IPS-15b (cell line): ENCODE measurements at regions not wholly inside any gene's neighbourhood (a gene's known extent, or its start where the extent isn't known, plus 50 kb on each side); places are given as distances from the start of the nearest gene placed in this dataset.

Source experiments
- H3K27me3 ChIP-seq: one replicate; pipeline ENCODE4 v1.6.1; 2013; ENCODE audit warnings: low read length; ENCODE audit not compliant: control insufficient read depth, insufficient read depth
- H3K36me3 ChIP-seq: one replicate; pipeline ENCODE4 v1.6.1; 2013; ENCODE audit warnings: low read length; ENCODE audit not compliant: control insufficient read depth, insufficient read depth
- H3K4me1 ChIP-seq: one replicate; pipeline ENCODE4 v1.6.1; 2013; ENCODE audit warnings: mild to moderate bottlenecking, low read length; ENCODE audit not compliant: control insufficient read depth, insufficient read depth
- H3K4me3 ChIP-seq: one replicate; pipeline ENCODE4 v1.5.1; 2013; ENCODE audit warnings: low read depth, low read length
- H3K9ac ChIP-seq: one replicate; pipeline ENCODE4 v1.6.1; 2013; ENCODE audit warnings: low read depth, mild to moderate bottlenecking, low read length
- H3K9me3 ChIP-seq: one replicate; pipeline ENCODE4 v1.6.1; 2013; ENCODE audit warnings: mild to moderate bottlenecking, low read length; ENCODE audit not compliant: control insufficient read depth, insufficient read depth

- no peaks in the 10 kb centered on the region for H3K4me1 ChIP-seq
Observed at GRCh38 chr11:95717314-95717713, 72.3 kb downstream of the FAM76B start.

GRCh38 chr11:95716266-95716665 is 73.3 kb downstream of the FAM76B start:
- Histone ChIP-seq H3K4me3 (no peak overlapping the region), H3K9ac (no peak overlapping the region), H3K9me3 (no peaks in the 10 kb centered on the region), H3K4me1 (no peaks in the 10 kb centered on the region), H3K27me3 (no peaks in the 10 kb centered on the region), H3K36me3 (no peaks in the 10 kb centered on the region)

More at GRCh38 chr11:95717314-95717713, 72.3 kb downstream of the FAM76B start:
- Histone ChIP-seq H3K36me3 (no peaks in the 10 kb centered on the region), H3K4me3 (no peak overlapping the region), H3K27me3 (no peaks in the 10 kb centered on the region), H3K9ac (no peak overlapping the region), H3K9me3 (no peaks in the 10 kb centered on the region)

DNA sequence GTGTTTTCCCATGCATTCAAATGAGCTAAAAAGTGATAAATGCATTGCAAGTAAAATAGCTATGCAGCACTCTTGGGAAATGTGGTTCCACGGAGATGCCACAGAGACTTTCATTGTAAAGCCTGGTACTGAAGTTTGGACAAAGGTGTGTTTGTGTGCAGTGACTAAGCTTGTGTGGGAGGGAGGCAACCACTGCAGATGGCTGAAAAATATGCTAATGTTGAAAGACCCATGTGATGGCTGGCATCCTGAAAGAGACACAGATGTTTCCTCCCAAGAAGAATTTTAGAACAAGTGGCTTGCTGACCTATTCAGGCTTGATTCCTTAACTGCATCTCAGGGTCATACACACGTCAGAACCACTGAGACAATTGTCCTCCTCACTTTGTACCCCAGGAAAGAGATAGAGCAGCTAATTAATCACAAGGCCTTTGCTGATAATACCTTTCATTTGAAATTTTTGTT is 73.8 kb downstream of the FAM76B start:
- H3K36me3 ChIP-seq = no peaks in the 10 kb centered on the region
- no peaks in the 10 kb centered on the region for H3K4me1 ChIP-seq
- no peaks in the 10 kb centered on the region for H3K9me3 ChIP-seq
- no peaks in the 10 kb centered on the region for H3K27me3 ChIP-seq
- no peak overlapping the region for H3K9ac ChIP-seq
- H3K4me3 ChIP-seq = no peak overlapping the region

DNA sequence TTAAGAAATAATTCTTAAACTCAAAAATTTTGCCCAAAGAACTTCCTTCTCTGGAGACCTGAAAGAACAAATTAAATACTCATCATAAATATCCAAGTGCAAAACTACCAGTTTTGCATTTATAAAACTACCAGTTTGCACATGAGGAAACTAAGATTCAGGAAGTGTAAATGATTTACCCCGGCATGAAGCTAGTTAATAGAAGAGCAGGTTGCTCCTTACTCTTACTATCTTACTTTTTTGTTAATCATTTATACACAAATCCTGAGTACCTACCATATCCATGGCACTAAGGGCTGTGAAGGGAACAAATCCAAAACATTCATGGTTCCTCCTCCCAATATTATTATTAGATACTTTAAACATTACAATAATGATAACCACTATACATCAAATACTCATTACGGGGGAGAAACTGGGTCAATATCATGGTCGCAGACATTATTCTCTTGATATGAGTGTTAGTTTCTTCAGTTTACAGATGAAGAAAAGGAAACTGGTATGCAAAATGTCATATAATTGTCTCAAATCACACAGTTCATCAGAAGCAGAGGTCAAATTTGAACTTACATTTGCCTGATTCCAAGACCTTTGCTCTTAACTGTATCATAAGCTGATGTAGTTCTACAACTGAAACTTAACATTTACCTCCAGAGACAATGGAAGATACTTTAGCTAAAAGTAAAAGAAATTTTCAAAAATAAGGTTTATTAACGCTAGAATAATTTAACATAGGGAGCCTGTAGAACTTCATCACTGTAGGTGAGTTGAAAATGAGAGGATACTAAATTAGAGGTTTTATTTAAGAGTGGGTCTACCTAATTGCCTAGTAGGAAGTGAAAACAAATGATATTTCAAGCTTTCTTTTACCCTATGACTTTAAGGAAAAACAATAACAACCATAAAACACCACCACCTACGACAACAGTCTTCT is 74.5 kb downstream of the FAM76B start:
- no peaks in the 10 kb centered on the region for H3K27me3 ChIP-seq
- no peak overlapping the region for H3K9ac ChIP-seq
- no peaks in the 10 kb centered on the region for H3K36me3 ChIP-seq
- H3K4me1 ChIP-seq = no peaks in the 10 kb centered on the region
- no peaks in the 10 kb centered on the region for H3K9me3 ChIP-seq
- H3K4me3 ChIP-seq = no peak overlapping the region

GRCh38 chr11:95713428-95713827 is 76.2 kb downstream of the FAM76B start:
- H3K36me3 ChIP-seq = no peaks in the 10 kb centered on the region

DNA sequence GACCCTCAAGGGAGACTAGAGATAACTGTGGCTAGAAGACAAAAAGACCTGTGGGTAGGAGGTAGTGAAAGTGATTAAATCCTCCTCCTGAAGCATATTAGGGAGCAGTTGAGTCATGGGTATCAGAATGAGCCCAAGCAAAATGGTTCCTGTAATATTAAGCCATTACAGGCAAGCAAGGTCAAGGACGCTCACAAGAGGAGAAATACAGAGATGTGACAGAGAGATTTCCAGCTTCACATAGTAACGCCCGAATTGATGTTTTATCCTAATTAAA is 77.7 kb downstream of the FAM76B start:
- no peaks in the 10 kb centered on the region for H3K36me3 ChIP-seq
- no peaks in the 10 kb centered on the region for H3K4me1 ChIP-seq
- H3K27me3 ChIP-seq = no peaks in the 10 kb centered on the region
- no peaks in the 10 kb centered on the region for H3K9me3 ChIP-seq
- no peak overlapping the region for H3K9ac ChIP-seq
- no peak overlapping the region for H3K4me3 ChIP-seq

More at GRCh38 chr11:95713428-95713827, 76.2 kb downstream of the FAM76B start:
- Histone ChIP-seq H3K4me3 (no peak overlapping the region), H3K4me1 (no peaks in the 10 kb centered on the region), H3K27me3 (no peaks in the 10 kb centered on the region), H3K9ac (no peak overlapping the region), H3K9me3 (no peaks in the 10 kb centered on the region)

DNA sequence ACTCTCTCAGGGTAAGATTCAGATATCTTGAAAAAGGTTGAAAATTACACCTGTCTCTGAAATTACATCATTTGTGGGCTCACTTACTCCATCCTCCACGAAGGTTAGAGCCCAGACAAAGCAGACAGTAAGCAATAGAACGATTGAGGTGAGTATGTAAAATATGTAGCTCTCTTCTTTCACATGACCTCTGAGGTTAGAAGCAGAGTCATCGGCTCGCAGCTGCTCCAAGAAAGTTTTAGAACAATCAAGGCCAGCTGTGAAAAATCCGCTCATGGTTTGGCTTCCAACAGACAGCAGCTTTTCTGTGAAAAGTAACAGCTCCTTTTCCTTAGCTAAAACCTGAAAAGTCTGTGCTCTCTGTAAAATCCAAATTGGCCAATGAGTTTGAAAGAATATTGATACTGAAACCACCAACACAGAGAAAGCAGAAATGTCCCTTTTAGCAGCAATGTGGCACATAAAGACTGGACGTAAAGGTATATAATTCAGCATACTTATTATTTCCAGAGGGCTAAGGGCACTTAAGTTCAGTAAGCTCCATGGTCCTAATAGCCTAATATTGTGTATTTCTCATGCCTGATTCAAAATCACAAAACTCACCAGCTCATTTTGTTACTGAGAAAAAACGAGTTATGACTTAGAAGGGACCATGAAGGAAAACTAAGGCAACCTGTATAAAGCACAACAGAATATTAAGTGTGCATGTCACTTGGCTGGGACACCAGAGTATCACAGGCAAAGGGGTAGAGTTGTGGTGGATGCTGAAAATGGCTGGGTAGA is 78.2 kb downstream of the FAM76B start:
- no peaks in the 10 kb centered on the region for H3K36me3 ChIP-seq
- H3K4me3 ChIP-seq = no peak overlapping the region
- H3K4me1 ChIP-seq = no peaks in the 10 kb centered on the region
- H3K9me3 ChIP-seq = no peaks in the 10 kb centered on the region
- H3K27me3 ChIP-seq = no peaks in the 10 kb centered on the region
- no peak overlapping the region for H3K9ac ChIP-seq

GRCh38 chr11:95708681-95709080 is 80.9 kb downstream of the FAM76B start:
- Histone ChIP-seq H3K27me3 (no peaks in the 10 kb centered on the region), H3K9ac (no peak overlapping the region), H3K9me3 (no peaks in the 10 kb centered on the region), H3K4me3 (no peak overlapping the region), H3K36me3 (no peaks in the 10 kb centered on the region), H3K4me1 (peaks cover 2% of the 10 kb centered on the region)

GRCh38 chr11:95706974-95707387 is 82.6 kb downstream of the FAM76B start:
- Histone ChIP-seq H3K9ac (no peak overlapping the region), H3K9me3 (no peaks in the 10 kb centered on the region), H3K36me3 (no peaks in the 10 kb centered on the region), H3K4me1 (peaks cover 2% of the 10 kb centered on the region), H3K4me3 (no peak overlapping the region), H3K27me3 (no peaks in the 10 kb centered on the region)

DNA sequence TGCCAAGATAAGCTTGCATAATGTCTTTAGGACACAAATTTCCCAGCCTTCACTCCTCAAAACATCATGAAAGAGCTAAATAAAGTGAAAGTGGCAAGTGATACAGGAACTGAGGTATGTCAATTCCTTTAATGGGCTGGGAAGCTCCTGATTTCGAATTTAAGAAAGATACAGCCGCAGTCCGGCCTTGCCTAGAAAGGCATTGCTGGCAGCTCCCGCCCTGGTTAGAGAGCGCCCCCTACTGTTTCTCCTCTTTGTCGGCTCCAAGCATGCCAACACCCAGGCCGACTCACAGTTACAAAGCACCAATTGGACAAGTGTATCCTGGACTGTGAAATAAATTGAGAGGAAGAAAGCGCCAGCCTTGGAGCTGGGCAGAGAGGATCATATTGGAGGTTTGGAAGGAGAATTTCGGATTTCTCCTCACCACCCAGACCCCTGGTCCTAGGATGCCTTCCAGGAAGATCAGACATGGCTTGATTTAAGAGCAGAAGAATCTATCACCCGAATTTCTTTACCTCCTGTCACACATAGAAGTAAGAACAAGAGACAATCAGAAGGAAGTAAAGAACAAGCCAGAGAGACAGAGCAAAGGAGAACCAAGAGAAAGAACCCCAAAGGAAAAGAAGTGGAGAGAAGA is 84.0 kb downstream of the FAM76B start:
- Histone ChIP-seq H3K4me1 (peaks cover 2% of the 10 kb centered on the region), H3K9me3 (no peaks in the 10 kb centered on the region), H3K9ac (no peak overlapping the region), H3K36me3 (no peaks in the 10 kb centered on the region), H3K27me3 (no peaks in the 10 kb centered on the region), H3K4me3 (no peak overlapping the region)

- no peak overlapping the region for H3K9ac ChIP-seq
- no peak overlapping the region for H3K4me3 ChIP-seq
- H3K36me3 ChIP-seq = no peaks in the 10 kb centered on the region
- H3K9me3 ChIP-seq = no peaks in the 10 kb centered on the region
- no peaks in the 10 kb centered on the region for H3K27me3 ChIP-seq
- peaks cover 2% of the 10 kb centered on the region for H3K4me1 ChIP-seq
Observed at GRCh38 chr11:95704865-95705264, 84.7 kb downstream of the FAM76B start.
